DND-41 (cell line): ENCODE measurements at regions not wholly inside any gene's neighbourhood (a gene's known extent, or its start where the extent isn't known, plus 50 kb on each side); places are given as distances from the start of the nearest gene placed in this dataset.

Source experiments
- ATAC-seq: fragments of 200-7000 bp; cut with Tn5 transposase; 3 replicates; pipeline ENCODE4 v1.9.1; 2021; ENCODE audit warnings: low read depth; ENCODE audit not compliant: insufficient read depth
- DNase-seq: peaks from one replicate; pipeline ENCODE4 v3.0.0-alpha.2; 2020
- H2AFZ ChIP-seq: 2 replicates; pipeline ENCODE4 v1.6.0; 2012; ENCODE audit warnings: low read depth, low read length
- H3K27ac ChIP-seq: 2 replicates; pipeline ENCODE4 v1.5.1; 2012; ENCODE audit warnings: low read length, inconsistent platforms
- H3K27me3 ChIP-seq: fragments of 200-600 bp; sonication (generic); 2 replicates; pipeline ENCODE4 v1.6.0; 2012; ENCODE audit warnings: low read length, mild to moderate bottlenecking, inconsistent platforms; ENCODE audit not compliant: insufficient read depth, poor library complexity
- H3K36me3 ChIP-seq: 2 replicates; pipeline ENCODE4 v1.5.1; 2012; ENCODE audit warnings: low read length, inconsistent platforms; ENCODE audit not compliant: insufficient read depth
- H3K4me1 ChIP-seq: 2 replicates; pipeline ENCODE4 v1.5.1; 2012; ENCODE audit warnings: mild to moderate bottlenecking, low read length; ENCODE audit not compliant: insufficient read depth
- H3K4me2 ChIP-seq: 2 replicates; pipeline ENCODE4 v1.6.0; 2012; ENCODE audit warnings: mild to moderate bottlenecking, moderate library complexity, low read length, inconsistent platforms; ENCODE audit not compliant: insufficient read depth
- H3K4me3 ChIP-seq, 2 experiments: fragments of 200-600 bp in 1 of 2; shearing (Covaris generic) in 1 of 2; 2 replicates each; pipeline ENCODE4 v1.5.1; 2012 to 2016; ENCODE audit warnings: inconsistent platforms in 2 of 2, low read length in 2 of 2, mild to moderate bottlenecking in 2 of 2, low read depth in 1 of 2, moderate library complexity in 1 of 2
- H3K79me2 ChIP-seq: 2 replicates; pipeline ENCODE4 v1.6.0; 2012; ENCODE audit warnings: low read length, inconsistent platforms; ENCODE audit not compliant: insufficient read depth
- H3K9ac ChIP-seq: 2 replicates; pipeline ENCODE4 v1.6.0; 2012; ENCODE audit warnings: low read depth, mild to moderate bottlenecking, inconsistent platforms, low read length, moderate library complexity
- H3K9me3 ChIP-seq: 2 replicates; pipeline ENCODE4 v1.5.1; 2012; ENCODE audit warnings: low read length, moderate library complexity, mild to moderate bottlenecking, inconsistent platforms; ENCODE audit not compliant: insufficient read depth, severe bottlenecking
- H4K20me1 ChIP-seq: 2 replicates; pipeline ENCODE4 v1.6.0; 2012; ENCODE audit warnings: low read length; ENCODE audit not compliant: insufficient read depth
- EZH2 ChIP-seq: IDR thresholded peaks from 3 replicates; pipeline ENCODE4 v1.6.1; 2012; ENCODE audit warnings: borderline replicate concordance, low read depth, mild to moderate bottlenecking, moderate library complexity, low read length, inconsistent platforms; ENCODE audit not compliant: severe bottlenecking
- TF ChIP-seq, protein P1 (sequence below): IDR thresholded peaks from 2 replicates; pipeline ENCODE4 v1.5.1; 2012; ENCODE audit warnings: borderline replicate concordance, low read length, moderate library complexity, mild to moderate bottlenecking; ENCODE audit not compliant: poor library complexity, severe bottlenecking; ENCODE audit errors: extremely low read depth

DNA sequence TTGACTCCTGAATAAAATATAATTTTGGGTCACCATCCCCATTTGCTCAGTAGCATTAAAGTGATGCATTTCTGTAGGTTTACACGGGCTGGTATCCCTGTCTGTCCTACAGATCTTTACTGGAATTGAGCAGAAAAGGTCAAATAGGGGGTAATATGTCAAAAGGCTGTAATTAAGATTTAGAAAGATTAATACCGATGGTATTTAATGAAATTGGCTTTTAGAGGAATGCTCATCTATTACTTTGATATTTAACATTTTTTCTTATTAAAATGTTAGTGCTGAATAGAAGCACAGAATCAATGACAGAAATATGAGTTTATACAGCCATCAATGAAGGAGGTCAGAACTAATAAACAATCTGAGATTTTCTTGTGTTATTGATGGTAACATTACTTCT, 1762.2 kb upstream of the WWC1 start:
- Histone ChIP-seq H3K9me3 (no peaks in the 10 kb centered on the region), H3K4me3 (no peak overlapping the region), H3K4me2 (no peak overlapping the region), H2AFZ (no peak overlapping the region), H3K79me2 (no peaks in the 10 kb centered on the region), H3K27me3 (no peaks in the 10 kb centered on the region), H3K36me3 (no peaks in the 10 kb centered on the region), H3K27ac (no peak overlapping the region), H4K20me1 (no peaks in the 10 kb centered on the region), H3K9ac (no peak overlapping the region), H3K4me1 (no peaks in the 10 kb centered on the region)
- ATAC-seq (no peak), DNase-seq (no peak)
- no peak for TF ChIP-seq EZH2
- TF ChIP-seq, protein P1, sequence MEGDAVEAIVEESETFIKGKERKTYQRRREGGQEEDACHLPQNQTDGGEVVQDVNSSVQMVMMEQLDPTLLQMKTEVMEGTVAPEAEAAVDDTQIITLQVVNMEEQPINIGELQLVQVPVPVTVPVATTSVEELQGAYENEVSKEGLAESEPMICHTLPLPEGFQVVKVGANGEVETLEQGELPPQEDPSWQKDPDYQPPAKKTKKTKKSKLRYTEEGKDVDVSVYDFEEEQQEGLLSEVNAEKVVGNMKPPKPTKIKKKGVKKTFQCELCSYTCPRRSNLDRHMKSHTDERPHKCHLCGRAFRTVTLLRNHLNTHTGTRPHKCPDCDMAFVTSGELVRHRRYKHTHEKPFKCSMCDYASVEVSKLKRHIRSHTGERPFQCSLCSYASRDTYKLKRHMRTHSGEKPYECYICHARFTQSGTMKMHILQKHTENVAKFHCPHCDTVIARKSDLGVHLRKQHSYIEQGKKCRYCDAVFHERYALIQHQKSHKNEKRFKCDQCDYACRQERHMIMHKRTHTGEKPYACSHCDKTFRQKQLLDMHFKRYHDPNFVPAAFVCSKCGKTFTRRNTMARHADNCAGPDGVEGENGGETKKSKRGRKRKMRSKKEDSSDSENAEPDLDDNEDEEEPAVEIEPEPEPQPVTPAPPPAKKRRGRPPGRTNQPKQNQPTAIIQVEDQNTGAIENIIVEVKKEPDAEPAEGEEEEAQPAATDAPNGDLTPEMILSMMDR, result no peak

DNA sequence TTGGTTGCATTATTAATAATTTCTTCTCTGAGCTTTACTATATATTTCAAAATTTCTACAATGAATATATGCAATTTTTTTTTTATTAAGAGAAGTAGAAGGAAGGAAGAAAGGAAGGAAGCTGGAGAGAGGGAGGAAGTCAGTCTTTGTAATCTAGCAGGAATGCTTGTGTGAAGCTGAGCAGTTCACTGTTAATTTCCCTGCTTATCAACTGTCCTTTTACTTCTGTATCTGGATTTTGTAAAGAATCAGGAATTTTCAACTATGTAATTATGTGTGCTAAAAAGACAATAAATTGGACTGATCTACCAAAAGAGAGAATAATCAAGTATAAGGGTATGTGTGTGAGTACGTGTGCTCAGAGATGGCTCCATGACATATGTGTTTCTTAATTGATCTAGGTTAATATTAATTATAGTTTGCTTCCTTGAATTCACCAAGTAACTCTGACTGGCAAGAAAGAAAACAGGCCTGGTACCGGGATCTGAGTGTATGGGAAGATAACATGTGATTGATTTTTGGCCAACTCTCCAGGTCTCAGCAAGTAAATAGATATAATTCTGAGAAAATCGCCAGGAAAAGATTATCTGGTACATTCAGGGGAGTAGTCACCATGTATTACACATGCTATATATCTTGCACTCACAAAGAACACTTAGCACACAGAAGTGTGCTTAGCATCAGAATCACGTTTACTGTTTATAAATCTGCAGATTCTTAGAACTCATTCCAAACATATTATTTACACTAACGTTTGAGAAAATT, 1758.8 kb upstream of the WWC1 start:
- DNase-seq (no peak), ATAC-seq (no peak)
- no peaks in the 10 kb centered on the region for H3K79me2 ChIP-seq
- H3K4me3 ChIP-seq, result no peak overlapping the region
- no peaks in the 10 kb centered on the region for H3K36me3 ChIP-seq
- no peaks in the 10 kb centered on the region for H3K4me1 ChIP-seq
- no peaks in the 10 kb centered on the region for H3K27me3 ChIP-seq
- no peak overlapping the region for H3K27ac ChIP-seq
- no peak for TF ChIP-seq EZH2
- TF ChIP-seq, protein P1, result no peak
- no peaks in the 10 kb centered on the region for H3K9me3 ChIP-seq
- no peak overlapping the region for H3K9ac ChIP-seq
- H2AFZ ChIP-seq, result no peak overlapping the region
- no peak overlapping the region for H3K4me2 ChIP-seq
- no peaks in the 10 kb centered on the region for H4K20me1 ChIP-seq

DNA sequence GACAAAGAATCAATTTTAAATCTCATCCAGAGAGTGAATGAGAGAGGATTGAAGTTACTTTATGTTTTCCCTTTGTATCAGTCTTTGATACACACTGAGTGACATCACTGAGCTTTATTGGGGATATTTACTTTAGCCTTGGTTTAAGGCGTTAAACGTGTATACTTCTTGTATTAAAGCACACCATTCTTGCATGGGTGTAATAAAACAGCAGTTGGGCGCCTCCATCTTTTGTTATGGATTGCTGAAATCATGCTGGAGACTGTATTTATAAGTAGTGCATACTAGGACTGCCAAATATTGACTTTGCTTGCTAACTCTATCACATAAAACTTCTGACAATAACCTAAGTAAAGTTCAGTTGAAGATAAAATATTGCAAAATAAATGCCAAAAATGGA, 1755.8 kb upstream of the WWC1 start:
- Histone ChIP-seq H3K4me3 (no peak overlapping the region), H3K4me2 (no peak overlapping the region), H3K9me3 (no peaks in the 10 kb centered on the region), H3K4me1 (no peaks in the 10 kb centered on the region), H2AFZ (no peak overlapping the region), H4K20me1 (no peaks in the 10 kb centered on the region), H3K9ac (no peak overlapping the region), H3K36me3 (no peaks in the 10 kb centered on the region), H3K79me2 (no peaks in the 10 kb centered on the region), H3K27me3 (no peaks in the 10 kb centered on the region), H3K27ac (no peak overlapping the region)
- DNase-seq (no peak), ATAC-seq (no peak)
- TF ChIP-seq, protein P1, result no peak
- TF ChIP-seq EZH2, result no peak

DNA sequence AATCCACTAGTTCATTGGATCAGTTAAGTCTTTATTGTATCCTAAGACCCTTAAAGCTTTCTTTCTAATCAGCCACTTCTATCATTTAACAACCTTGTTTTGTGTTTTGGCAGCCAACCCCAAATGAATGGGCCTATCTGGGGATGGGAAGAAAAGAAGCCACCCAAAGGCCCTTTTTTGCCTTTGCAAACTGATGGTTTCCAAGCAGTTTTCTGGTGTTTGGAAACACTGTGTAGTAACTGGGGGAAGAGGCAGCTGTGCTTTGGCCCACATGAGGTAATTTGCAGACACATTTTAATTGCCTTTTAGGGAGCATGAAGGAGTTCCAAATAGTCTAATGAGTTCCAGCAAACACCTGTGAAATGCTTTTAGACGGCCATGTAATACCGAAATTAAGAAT, 1751.3 kb upstream of the WWC1 start:
- Histone ChIP-seq H3K9ac (no peak overlapping the region), H3K4me3 (no peak overlapping the region), H3K27me3 (no peaks in the 10 kb centered on the region), H3K36me3 (no peaks in the 10 kb centered on the region), H3K79me2 (no peaks in the 10 kb centered on the region), H3K4me1 (no peaks in the 10 kb centered on the region), H3K9me3 (no peaks in the 10 kb centered on the region), H4K20me1 (no peaks in the 10 kb centered on the region), H2AFZ (no peak overlapping the region), H3K4me2 (no peak overlapping the region), H3K27ac (no peak overlapping the region)
- DNase-seq (no peak), ATAC-seq (no peak)
- TF ChIP-seq, protein P1, result no peak
- TF ChIP-seq EZH2, result no peak
